ENCODE measurements at regions not wholly inside any gene's neighbourhood (a gene's known extent, or its start where the extent isn't known, plus 50 kb on each side); places are given as distances from the start of the nearest gene placed in this dataset.
A peak's percentile ranks its signal among the peaks of the same experiment; 100 is the strongest.
"Not testable (repeated sequence)": the region's sequence is repeated elsewhere in the genome, so short reads cannot be mapped to it uniquely, and the experiment has no call there.

GRCh38 chr3:103195216-103195615 is 760.4 kb downstream of the ZPLD1 start:
- no peak for DNase-seq

GRCh38 chr3:103203441-103203840 is 768.6 kb downstream of the ZPLD1 start:
- no peak for DNase-seq

GRCh38 chr3:103210583-103210982 is 775.8 kb downstream of the ZPLD1 start:
- DNase-seq: no peak

GRCh38 chr3:103218146-103218545 is 783.3 kb downstream of the ZPLD1 start:
- no peak for DNase-seq

GRCh38 chr3:103218793-103219192 is 784.0 kb downstream of the ZPLD1 start:
- DNase-seq: no peak

- DNase-seq: no peak
Observed at GRCh38 chr3:103227651-103228050, 792.8 kb downstream of the ZPLD1 start.

GRCh38 chr3:103247459-103247858 is 812.6 kb downstream of the ZPLD1 start:
- DNase-seq: no peak

GRCh38 chr3:103254827-103255226 is 820.0 kb downstream of the ZPLD1 start:
- DNase-seq: not testable (repeated sequence)

GRCh38 chr3:103269287-103269686 is 834.5 kb downstream of the ZPLD1 start:
- no peak for DNase-seq

- DNase-seq: no peak
Observed at GRCh38 chr3:103271575-103271974, 836.8 kb downstream of the ZPLD1 start.

- peak; percentile 6 for DNase-seq
Observed at GRCh38 chr3:103295974-103296570, 861.3 kb downstream of the ZPLD1 start.

- not testable (repeated sequence) for DNase-seq
Observed at GRCh38 chr3:103297502-103297901, 862.7 kb downstream of the ZPLD1 start.

GRCh38 chr3:103306104-103306503 is 871.3 kb downstream of the ZPLD1 start:
- no peak for DNase-seq

- DNase-seq: no peak
Observed at GRCh38 chr3:103308921-103309320, 874.1 kb downstream of the ZPLD1 start.

- no peak for DNase-seq
Observed at GRCh38 chr3:103319912-103320311, 885.1 kb downstream of the ZPLD1 start.

- DNase-seq: no peak
Observed at GRCh38 chr3:103337179-103337845, 902.5 kb downstream of the ZPLD1 start.

- DNase-seq: no peak
Observed at GRCh38 chr3:103341078-103341606, 906.3 kb downstream of the ZPLD1 start.

- DNase-seq: no peak
Observed at GRCh38 chr3:103342205-103342731, 907.5 kb downstream of the ZPLD1 start.

- DNase-seq: no peak
Observed at GRCh38 chr3:103349760-103350159, 914.9 kb downstream of the ZPLD1 start.

- DNase-seq: no peak
Observed at GRCh38 chr3:103365467-103365866, 930.7 kb downstream of the ZPLD1 start.

- DNase-seq: no peak
Observed at GRCh38 chr3:103367481-103367880, 932.7 kb downstream of the ZPLD1 start.

- no peak for DNase-seq
Observed at GRCh38 chr3:103371411-103371810, 936.6 kb downstream of the ZPLD1 start.

GRCh38 chr3:103372031-103372430 is 937.2 kb downstream of the ZPLD1 start:
- no peak for DNase-seq

GRCh38 chr3:103380391-103380790 is 945.6 kb downstream of the ZPLD1 start:
- DNase-seq: no peak
